ENCODE measurements at regions not wholly inside any gene's neighbourhood (a gene's known extent, or its start where the extent isn't known, plus 50 kb on each side); places are given as distances from the start of the nearest gene placed in this dataset.

GRCh38 chr1:184813528-184814089, 59.0 kb upstream of the EDEM3 start:
- DNase-seq = no peak

GRCh38 chr1:184811439-184812111, 56.9 kb upstream of the EDEM3 start:
- DNase-seq = no peak

GRCh38 chr1:184810735-184811343, 56.2 kb upstream of the EDEM3 start:
- no peak for DNase-seq

- no peak for DNase-seq
Measured at GRCh38 chr1:184806296-184806721, 51.7 kb upstream of the EDEM3 start.

- peak; percentile 26 for DNase-seq
Measured at GRCh38 chr1:184805667-184806295, 51.1 kb upstream of the EDEM3 start.

Measured in GOT3 (cell line).